Right ventricle myocardium inferior (tissue), 1 donor: ENCODE measurements at regions not wholly inside any gene's neighbourhood (a gene's known extent, or its start where the extent isn't known, plus 50 kb on each side); places are given as distances from the start of the nearest gene placed in this dataset.
"Not testable (repeated sequence)": the region's sequence is repeated elsewhere in the genome, so short reads cannot be mapped to it uniquely, and the experiment has no call there.

ENCODE experiments used
- ATAC-seq: fragments of 200-7000 bp; cut with Tn5 transposase; one replicate; pipeline ENCODE4 v1.9.1; 2020; ENCODE audit warnings: mild to moderate bottlenecking, moderate library complexity
- DNase-seq: peaks from one replicate; pipeline ENCODE4 v3.0.0; 2021; ENCODE audit errors: missing footprints
- intact Hi-C: fragments of 100-400 bp; cut with DNase I; formaldehyde crosslinking; loops from one replicate; pipeline ENCODE4 v1.11.0; 2022
- donor health status: DM: no; HTN: yes; CAD: no; lungs with severe emphysema.

DNA sequence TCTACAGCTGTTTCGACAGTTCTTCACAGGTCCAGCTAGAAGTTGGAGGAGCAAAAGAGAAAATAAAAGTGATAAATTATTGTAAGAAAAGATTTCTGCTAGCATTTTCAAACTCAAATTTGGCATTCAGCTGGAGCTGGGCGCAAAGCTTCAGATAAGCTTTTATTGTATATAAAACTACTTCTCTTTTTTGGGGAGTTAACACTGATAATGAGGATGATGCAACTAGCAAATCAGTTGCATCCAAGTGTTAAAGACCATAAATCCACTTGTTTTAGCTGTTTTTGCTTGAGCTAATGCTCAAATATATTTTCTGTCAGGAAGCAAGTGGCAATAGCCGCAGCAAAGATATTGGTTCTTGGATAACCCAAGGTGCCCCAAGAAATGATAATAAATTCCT is 127.1 kb upstream of the PKN2 start:
- ATAC-seq: no peak
- DNase-seq: no peak
- intact Hi-C loops: no loop called here

DNA sequence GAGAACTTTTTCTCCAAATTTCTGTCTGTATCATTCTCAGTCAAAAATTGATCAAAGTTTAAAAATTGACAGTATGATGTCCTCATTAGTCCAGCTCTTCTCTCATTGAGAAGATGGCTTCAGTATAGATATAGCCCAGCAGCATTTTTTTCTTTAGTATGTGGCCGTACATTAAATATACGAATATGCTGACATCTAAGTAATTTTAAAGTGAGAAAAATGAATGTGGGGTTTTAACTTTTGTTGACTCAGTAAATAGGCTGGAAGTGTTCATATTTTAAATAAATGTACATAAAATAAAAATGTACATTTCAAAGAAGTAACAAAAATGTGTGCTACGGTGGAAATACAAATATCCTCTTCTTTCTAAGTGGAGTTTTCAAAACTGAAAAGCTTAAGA is 123.5 kb upstream of the PKN2 start:
- ATAC-seq (no peak), DNase-seq (no peak)
- intact Hi-C loops: no loop called here

- DNase-seq (no peak), ATAC-seq (no peak)
- intact Hi-C loops: no loop called here
Measured at GRCh38 chr1:88562991-88563390, 121.1 kb upstream of the PKN2 start.

DNA sequence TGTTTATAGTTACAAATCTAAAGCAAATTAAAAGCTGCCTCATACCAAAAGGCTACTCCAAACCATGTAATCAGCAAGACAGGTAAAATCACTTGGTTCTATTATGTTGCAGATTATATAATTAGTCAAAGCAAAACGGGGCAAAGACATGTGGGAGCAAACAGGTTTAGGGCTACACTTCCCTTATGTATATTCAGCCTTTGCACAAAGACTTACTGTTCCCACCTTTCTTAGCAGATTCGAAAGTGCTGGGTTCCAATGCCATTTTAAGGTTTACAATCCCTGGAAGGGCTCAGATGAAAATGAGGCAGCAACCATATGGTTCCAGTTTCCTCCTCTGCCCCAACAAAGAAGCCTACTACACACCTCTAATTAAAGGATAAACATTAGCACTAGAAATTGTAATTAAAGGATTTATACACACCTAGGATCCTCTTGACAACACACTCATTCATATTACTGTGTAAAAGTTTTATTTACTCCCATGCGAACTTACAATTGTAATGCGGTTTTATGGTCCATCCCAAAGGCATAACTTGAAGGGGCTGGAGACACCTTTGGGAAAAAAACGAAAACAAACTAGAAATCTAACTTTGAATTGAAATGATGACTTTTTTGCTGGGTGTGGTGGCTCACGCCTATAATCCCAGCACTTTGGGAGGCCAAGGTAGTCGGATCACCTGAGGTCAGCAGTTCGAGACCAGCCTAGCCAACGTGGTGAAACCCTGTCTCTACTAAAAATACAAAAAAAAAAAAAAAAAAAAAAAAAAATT is 117.3 kb upstream of the PKN2 start:
- ATAC-seq (no peak), DNase-seq (no peak)
- intact Hi-C loops: no loop called here

GRCh38 chr1:88571506-88571905 is 112.6 kb upstream of the PKN2 start:
- intact Hi-C loops: no loop called here
- ATAC-seq (no peak), DNase-seq (no peak)

DNA sequence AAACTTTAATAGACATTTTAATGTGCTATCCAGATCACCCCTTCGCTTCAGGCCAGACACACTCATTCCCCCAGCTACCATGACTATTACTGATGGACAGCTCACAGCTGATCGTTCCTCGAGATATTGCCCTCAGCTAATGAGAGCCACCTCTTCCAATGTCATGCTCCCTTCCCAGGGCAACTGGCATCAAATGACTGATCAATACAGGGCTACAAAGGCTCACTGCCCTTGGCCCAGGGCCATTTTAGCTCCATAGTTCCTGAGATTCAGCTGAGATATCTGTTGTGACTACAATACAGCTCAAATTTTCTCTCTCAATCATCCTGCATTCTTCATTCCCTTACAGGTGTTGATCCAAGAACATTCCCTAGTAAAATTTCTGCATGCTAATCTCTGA is 104.5 kb upstream of the PKN2 start:
- intact Hi-C loops: no loop called here
- DNase-seq (no peak), ATAC-seq (no peak)

GRCh38 chr1:88581703-88582102 is 102.4 kb upstream of the PKN2 start:
- DNase-seq (no peak), ATAC-seq (no peak)
- intact Hi-C loops: no loop called here

- intact Hi-C loops: no loop called here
- DNase-seq: no peak
- no peak for ATAC-seq
Measured at GRCh38 chr1:88593358-88593757, 90.7 kb upstream of the PKN2 start.

- DNase-seq (no peak), ATAC-seq (no peak)
- intact Hi-C loops: no loop called here
Measured at GRCh38 chr1:88595355-88596002, 88.6 kb upstream of the PKN2 start.

DNA sequence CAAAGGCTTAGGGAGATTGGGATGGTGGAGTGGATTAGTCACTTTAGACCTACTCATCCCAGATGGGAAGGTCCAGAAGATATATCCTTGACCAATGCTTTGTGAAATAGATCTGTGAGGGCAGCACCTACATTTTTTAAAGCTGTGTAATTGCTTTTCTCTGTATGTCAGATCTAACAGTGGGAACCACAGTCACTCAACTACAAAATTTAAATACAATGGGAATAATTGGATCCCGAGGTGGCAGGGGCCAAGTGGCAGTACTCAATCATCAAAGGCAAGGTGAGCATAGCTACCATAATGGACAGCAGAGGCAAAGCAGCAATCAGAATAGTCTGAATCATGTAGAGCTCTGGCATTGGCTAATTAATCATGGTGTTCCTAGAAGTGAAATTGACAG is 86.1 kb upstream of the PKN2 start:
- ATAC-seq, DNase-seq, intact Hi-C loops: not testable (repeated sequence)

GRCh38 chr1:88608139-88608943 is 75.7 kb upstream of the PKN2 start:
- DNase-seq: no peak
- intact Hi-C loops: no loop called here
- ATAC-seq: no peak

- ATAC-seq (peak; percentile 54), DNase-seq (no peak)
- intact Hi-C loops: no loop called here
Measured at GRCh38 chr1:88609051-88609450, 75.0 kb upstream of the PKN2 start.

DNA sequence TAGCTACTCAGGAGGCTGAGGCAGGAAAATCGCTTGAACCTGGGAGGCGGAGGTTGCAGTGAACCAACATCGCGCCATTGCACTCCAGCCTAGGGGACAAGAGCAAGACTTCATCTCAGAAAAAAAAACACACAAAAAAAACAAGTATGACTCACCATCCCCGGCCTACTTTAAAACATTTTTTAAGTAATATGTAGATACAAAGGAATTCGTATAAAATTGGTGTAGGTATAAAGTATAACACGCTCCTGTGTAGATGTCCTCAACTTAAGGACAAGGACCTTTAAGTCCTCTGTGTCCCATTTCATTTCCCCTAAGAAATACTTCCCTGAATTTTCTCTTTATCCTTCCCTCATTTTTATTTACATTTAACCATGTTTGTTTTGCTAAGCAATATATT is 73.4 kb upstream of the PKN2 start:
- ATAC-seq: no peak
- intact Hi-C loops: no loop called here
- no peak for DNase-seq

- ATAC-seq: no peak
- DNase-seq: no peak
- intact Hi-C loops: no loop called here
Measured at GRCh38 chr1:88612292-88612691, 71.8 kb upstream of the PKN2 start.

GRCh38 chr1:88612773-88613172 is 71.3 kb upstream of the PKN2 start:
- DNase-seq (no peak), ATAC-seq (no peak)
- intact Hi-C loops: no loop called here

DNA sequence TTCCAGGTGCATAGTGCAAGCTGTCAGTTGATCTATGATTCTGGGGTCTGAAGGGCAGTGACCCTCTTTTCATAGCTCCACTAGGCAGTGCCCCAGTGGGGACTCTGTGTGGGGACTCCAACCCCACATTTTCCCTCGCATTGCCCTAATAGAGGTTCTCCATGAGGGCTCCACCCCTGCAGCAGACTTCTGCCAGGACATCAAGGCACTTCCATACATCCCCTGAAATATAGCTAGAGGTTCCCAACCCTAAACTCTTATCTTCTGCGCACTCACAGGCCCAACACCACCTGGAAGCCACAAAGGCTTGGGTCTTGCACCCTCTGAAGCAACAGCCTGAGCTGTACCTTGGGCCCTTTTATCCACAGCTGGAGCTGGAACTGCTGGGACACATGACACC is 65.7 kb upstream of the PKN2 start:
- DNase-seq: no peak
- intact Hi-C loops: no loop called here
- no peak for ATAC-seq

DNA sequence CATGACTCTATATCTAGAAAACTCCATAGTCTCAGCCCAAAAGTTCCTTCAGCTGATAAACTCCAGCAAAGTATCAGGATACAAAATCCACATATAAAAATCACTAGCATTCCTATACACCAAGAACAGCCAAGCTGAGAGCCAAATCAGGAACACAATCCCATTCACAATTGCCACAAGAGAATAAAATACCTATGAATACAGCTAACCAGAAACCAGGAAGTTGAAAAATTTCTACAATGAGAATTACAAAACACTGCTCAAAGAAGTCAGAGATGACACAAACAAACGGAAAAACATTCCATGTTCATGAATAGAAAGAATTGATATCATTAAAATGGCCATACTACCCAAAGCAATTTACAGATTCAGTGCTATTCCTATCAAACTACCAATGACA is 61.0 kb upstream of the PKN2 start:
- DNase-seq, intact Hi-C loops, ATAC-seq: not testable (repeated sequence)
